ENCODE measurements at regions not wholly inside any gene's neighbourhood (a gene's known extent, or its start where the extent isn't known, plus 50 kb on each side); places are given as distances from the start of the nearest gene placed in this dataset.
A peak's percentile ranks its signal among the peaks of the same experiment; 100 is the strongest.
"Not testable (repeated sequence)": the region's sequence is repeated elsewhere in the genome, so short reads cannot be mapped to it uniquely, and the experiment has no call there.

DNA sequence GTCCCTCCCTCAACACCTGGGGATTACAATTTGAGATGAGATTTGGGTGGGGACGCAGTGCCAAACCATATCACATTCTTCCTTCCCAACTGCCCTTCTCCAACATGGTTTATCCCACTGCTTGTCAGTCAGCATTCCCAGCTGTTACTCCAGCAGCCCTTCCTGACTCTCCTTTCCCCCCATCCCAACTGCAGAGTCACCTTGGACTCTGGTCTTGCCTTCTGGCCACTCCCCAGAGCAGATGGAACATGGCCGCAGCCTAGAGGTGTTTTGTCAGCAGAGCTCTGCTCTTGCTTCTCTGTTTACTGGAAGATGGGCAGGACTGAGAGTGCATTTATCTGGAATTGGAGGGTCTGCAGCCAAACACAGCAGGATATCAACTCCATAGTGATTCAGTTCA, 51.2 kb upstream of the MEX3C start:
- no peak for DNase-seq

DNA sequence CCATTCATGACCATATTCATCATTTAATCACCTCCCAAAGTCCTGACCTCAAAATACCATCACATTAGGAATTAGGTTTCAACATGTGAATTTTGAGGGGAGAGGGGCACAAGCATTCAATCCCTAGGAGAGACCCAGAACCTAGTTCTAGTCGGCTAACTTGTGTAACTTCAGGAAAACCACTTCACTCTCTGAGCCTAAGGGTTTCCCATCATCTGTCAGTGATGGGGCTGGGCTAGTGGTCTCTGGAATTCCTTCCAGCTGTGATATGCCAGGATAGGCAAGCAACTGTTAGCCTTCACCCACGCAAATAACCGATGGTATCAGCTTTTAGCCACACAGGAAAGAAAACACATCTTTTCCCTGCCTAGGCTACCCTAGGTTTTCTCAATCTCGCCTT, 52.5 kb upstream of the MEX3C start:
- no peak for DNase-seq

DNA sequence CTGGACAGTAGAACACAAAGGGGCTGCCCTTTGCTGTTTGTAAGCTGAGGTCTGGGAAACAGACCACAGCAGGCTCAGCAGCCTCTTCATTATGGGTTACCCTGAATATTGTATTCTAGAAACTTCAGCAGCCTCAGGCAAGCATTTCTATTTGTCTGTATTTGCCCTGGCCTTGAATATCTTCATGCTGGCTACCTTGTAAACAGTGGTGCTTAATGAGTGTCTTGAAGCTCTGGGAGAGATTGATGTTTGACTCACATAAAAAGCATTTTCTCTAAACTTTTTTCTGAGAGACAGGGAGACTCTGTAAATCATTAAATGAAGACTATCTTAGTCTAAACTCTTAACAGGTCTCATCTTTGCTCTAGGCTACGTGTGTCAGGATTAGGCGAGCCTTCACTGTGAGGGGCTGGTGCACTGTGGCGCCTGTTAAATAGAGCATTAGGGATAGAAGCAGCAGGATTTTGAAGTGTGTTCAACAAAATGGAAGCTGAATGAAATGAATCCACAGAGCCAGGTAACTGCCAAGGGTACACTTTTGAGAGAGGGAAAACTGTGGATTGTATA, 53.1 kb upstream of the MEX3C start:
- no peak for DNase-seq

- DNase-seq: no peak
These were observed 54.1 kb upstream of the MEX3C start for GRCh38 chr18:51251625-51252024.

DNA sequence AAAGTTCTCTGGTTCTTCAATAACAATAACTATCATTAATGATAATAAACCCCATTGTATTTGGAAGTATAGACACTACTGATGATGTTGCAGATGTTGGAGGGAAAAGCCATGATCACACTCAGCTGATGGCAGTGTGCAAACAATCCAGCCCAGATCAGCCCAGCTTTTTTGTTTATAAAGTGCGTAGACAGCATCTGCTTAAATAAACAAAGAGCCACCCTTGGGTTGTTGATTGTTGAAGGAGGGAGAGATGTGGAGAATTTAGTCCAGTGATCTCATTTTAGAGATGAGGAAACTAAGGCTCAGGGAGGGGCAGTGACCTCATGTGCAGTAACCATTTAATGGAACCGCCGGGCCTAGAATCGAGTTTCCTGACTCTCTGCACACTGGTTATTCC, 56.0 kb upstream of the MEX3C start:
- no peak for DNase-seq

- DNase-seq: no peak
These were observed 58.2 kb upstream of the MEX3C start for GRCh38 chr18:51255693-51256092.

DNA sequence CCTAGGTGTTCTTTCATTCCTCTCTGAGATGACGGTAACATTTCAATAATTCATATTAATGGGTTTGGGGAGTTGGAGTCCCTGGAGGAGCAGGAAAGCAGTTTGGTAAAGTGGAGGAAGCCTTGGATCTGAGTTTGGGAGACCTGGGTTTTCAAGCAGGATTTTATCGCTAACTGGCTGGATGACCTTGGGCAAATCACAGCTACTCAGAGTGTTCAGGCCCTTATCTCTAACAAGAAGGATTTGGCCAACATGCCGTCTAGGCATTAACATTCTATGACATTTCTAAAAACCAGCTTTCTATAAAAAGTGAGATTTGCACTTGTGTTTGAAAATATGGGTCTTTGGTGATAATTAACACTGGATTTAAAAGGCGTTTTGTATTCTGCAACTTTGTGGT, 59.7 kb upstream of the MEX3C start:
- DNase-seq: no peak

DNA sequence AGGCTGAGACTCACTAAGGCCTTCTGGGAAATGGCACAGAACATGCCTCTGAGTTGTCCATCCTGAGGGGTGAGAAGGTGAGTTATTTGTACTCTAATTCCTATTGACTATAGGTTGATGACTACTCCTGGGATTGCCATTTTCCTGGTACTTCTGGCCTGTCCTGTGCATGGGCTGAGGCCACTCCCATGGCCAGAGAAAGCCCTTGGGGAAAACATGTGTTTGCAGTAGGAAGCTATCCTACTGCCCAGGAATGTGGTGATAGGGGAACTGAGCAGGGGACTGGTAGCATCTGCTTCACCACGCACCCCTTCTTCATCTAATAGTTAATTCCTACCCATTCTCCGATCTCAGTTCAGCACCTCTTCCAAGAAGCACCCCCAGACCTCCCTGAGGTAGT, 62.6 kb upstream of the MEX3C start:
- DNase-seq: no peak

DNA sequence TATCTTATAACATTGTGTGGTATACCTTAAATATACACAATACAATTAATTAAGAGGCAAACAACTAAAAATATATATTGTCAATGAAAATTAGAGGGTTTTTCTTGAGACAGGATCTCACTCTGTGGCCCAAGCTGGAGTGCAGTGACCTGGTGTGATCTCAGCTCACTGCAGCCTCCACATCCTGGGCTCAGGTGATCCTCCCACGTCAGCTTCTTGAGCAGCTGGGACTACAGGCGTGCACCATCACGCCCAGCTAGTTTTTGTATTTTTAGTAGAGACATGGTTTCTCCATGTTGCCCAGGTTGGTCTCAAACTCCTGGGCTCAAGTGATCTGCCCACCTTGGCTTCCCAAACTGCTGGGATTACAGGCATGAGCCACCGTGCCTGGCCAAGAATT, 68.6 kb upstream of the MEX3C start:
- DNase-seq: not testable (repeated sequence)

DNA sequence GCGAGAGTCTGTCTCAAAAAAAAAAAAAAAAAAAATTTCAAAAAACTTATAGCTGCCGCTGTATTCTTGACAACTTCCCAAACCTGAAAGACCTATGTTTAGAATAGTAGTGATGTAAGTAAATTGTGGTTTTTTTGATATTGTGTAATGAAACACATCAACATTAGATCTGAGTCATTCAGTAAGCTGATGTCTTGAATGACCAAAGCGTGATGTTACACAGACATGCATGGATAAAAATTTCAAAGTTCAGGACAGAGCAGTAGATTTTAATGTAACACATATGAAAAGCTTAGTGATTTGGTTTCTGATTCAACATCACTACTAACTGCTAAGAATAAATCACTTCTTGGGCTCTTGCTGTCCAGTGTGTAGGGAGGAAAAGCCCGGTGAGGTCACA, 69.3 kb upstream of the MEX3C start:
- DNase-seq: no peak

DNA sequence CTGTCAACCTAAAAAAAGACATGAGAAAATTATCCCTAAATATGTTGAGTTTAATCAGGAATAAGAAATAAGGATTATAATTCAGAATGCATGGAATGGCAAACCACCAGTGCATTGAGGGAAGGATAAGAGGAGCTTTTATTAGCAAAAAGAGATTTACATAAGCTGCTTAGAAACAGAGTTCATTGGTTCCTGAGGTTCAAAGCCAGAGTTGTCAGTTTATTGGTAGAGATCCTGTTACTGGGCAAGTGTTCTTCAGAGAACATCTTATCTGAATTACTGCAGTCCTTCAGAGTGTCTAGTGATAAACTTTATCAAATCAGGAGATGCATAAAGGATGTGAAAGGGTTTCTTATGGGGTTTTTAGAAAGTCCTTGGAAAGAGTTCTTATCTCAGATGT, 76.0 kb upstream of the MEX3C start:
- no peak for DNase-seq

DNA sequence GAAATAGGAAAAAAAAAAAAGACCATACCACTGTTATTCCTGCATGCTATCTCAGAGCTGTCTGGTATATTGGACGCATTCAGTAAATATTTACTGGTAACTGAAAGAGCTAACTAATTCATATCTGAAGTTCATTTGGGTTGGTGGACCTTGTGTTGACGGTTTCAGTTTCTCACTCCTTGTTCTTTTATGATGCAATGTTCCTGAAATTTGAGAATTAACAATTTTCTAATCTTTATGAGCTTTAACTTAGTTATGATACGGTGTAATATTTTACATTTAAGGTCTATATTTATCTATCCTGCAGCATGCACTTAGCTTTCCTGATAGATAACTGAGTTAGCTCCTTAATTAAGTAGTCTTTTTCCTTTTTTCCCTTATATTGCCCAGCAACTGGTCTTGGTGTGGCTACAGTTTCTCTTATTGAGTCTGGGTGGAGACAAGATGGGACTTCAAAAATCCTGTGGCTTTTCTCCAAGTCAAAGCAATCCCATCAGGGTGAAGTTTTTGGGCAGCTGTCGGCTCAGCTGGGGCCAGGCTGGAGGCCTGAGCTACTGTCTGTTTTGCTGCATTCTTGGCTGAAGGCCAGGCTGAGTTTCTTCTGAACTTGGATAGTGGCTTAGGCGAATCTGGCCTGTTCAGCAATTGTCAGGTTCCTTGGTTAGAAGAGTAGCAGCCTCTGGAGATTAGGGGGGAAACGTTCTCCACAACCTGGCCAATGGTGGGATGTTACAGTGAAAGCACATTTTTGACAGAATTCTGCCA, 78.4 kb upstream of the MEX3C start:
- DNase-seq: no peak

DNA sequence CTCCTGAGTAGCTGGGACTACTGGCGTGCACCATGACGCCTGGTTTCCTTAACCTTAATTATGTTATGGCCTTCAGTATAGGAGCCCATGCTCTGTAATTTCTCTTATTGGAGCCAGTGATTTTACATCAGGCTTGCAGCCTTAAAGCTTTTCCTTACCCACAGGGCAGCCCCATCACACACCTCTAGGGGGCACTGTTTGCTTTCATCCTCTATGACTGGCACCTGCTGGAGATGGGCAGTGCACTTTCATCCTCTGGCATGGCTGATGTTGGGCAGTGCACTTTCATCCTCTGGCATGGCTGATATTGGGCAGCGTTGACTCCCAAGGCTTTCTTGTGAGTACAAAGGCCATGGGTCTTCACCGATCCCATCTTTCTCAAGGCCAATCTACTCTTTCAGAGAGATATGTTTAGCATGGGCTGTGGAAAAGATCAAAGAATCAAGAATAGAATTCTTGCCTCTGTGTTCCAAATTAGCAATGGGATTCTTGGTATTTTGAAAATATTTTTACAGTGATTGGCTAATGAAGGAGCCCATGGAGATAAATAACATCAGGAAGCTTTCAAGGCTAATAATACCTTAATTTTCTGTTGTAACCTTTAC, 80.7 kb upstream of the MEX3C start:
- DNase-seq: peak; percentile 12

- no peak for DNase-seq
These were observed 82.0 kb upstream of the MEX3C start for GRCh38 chr18:51279367-51279984.

- DNase-seq: no peak
These were observed 90.5 kb upstream of the MEX3C start for GRCh38 chr18:51287818-51288508.

- DNase-seq: no peak
These were observed 91.1 kb upstream of the MEX3C start for GRCh38 chr18:51288582-51288981.

GRCh38 chr18:51290860-51291259, 93.4 kb upstream of the MEX3C start:
- DNase-seq: no peak

DNA sequence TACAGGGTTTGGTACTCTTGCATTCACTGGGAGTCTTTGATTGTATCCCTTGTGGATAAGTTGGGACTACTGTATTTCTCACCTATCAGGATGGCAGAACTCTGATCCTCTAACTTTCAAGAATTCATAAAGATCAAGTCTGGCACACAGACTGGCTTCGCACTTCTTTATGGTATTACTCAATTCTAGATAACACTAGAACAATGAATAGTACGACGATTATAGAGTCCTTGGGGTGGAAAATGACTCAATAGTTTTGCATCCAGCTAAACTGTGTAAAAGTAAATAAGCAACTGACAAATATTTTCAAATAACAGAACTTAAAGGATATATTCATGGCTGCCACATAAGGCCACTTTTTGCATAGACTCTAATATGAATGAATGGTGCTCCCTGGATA, 103.4 kb upstream of the MEX3C start:
- DNase-seq: no peak

DNA sequence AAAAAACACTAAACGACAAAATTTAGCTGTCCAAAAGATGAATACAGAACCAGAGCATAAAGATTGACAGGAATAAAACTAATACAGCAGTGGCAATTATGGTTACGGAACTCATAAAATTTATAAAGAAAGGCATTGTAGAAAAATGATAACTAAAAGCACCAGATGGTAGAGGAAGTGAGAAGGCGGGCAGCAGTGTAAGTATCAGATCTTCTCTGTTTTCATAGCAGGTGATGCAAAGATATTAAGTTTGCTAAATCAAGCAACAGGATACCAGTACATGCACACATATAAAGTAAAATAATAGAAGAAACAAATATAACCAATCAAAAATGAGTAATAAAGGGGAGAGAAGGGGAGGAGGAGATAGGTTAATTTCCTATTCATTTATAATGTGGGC, 103.9 kb upstream of the MEX3C start:
- DNase-seq: no peak

GRCh38 chr18:51316677-51317076, 119.2 kb upstream of the MEX3C start:
- no peak for DNase-seq

GRCh38 chr18:51321696-51322095, 124.2 kb upstream of the MEX3C start:
- DNase-seq: no peak

- no peak for DNase-seq
These were observed 126.5 kb upstream of the MEX3C start for GRCh38 chr18:51323961-51324360.

- no peak for DNase-seq
These were observed 132.7 kb upstream of the MEX3C start for GRCh38 chr18:51330148-51330547.

- DNase-seq: no peak
These were observed 133.3 kb upstream of the MEX3C start for GRCh38 chr18:51330739-51331138.
